Naive thymus-derived CD8-positive, alpha-beta T cell (primary cell): ENCODE measurements at regions not wholly inside any gene's neighbourhood (a gene's known extent, or its start where the extent isn't known, plus 50 kb on each side); places are given as distances from the start of the nearest gene placed in this dataset.
A peak's percentile ranks its signal among the peaks of the same experiment; 100 is the strongest.
"Not testable (repeated sequence)": the region's sequence is repeated elsewhere in the genome, so short reads cannot be mapped to it uniquely, and the experiment has no call there.

Source experiments
- ATAC-seq, 2 donors: fragments of 150-1000 bp; cut with Tn5 transposase in 1 of 2; sonication (Bioruptor Pico), chemical (Tn5 transposase) in 1 of 2; 1 replicate in 1 of 2; 2 replicates in 1 of 2; pipeline ENCODE4 v1.10.0; 2021; ENCODE audit warnings: mild to moderate bottlenecking in 2 of 2, moderate library complexity in 2 of 2
- POLR2A ChIA-PET: fragments of 350-600 bp; sonication (Branson Sonifier 250); formaldehyde crosslinking; loops from one replicate; lab custom pipeline; 2021; ENCODE audit warnings: antibody characterized with exemption; lab: Charles Lee
- DNase-seq, 10 donors: peaks; one replicate each; pipeline versions ENCODE4 v3.0.0 to v3.0.0-alpha.2; 2020 to 2022
- H3K27ac Mint-ChIP-seq, 10 donors: one replicate each; pipeline ENCODE4 v1.8.0; 2020 to 2022; ENCODE audit warnings: mild to moderate bottlenecking in 10 of 10, mixed read lengths in 10 of 10, moderate library complexity in 4 of 10, inconsistent platforms in 1 of 10
- H3K27me3 Mint-ChIP-seq, 5 donors: one replicate each; pipeline ENCODE4 v1.8.0; 2021 to 2022; ENCODE audit warnings: mixed read lengths in 5 of 5
- H3K36me3 Mint-ChIP-seq, 3 donors: one replicate each; pipeline ENCODE4 v1.8.0; 2020 to 2022; ENCODE audit warnings: mixed read lengths in 3 of 3, mild to moderate bottlenecking in 2 of 3, inconsistent platforms in 1 of 3
- H3K4me1 Mint-ChIP-seq, 4 donors: one replicate each; pipeline ENCODE4 v1.8.0; 2021 to 2022; ENCODE audit warnings: mixed read lengths in 4 of 4
- H3K4me3 Mint-ChIP-seq, 10 donors: one replicate each; pipeline ENCODE4 v1.8.0; 2020 to 2022; ENCODE audit warnings: mild to moderate bottlenecking in 10 of 10, mixed read lengths in 10 of 10, moderate library complexity in 6 of 10, inconsistent platforms in 1 of 10
- H3K9me3 Mint-ChIP-seq, 9 donors: one replicate each; pipeline ENCODE4 v1.8.0; 2020 to 2022; ENCODE audit warnings: mixed read lengths in 9 of 9, mild to moderate bottlenecking in 3 of 9, inconsistent platforms in 1 of 9, moderate library complexity in 1 of 9

DNA sequence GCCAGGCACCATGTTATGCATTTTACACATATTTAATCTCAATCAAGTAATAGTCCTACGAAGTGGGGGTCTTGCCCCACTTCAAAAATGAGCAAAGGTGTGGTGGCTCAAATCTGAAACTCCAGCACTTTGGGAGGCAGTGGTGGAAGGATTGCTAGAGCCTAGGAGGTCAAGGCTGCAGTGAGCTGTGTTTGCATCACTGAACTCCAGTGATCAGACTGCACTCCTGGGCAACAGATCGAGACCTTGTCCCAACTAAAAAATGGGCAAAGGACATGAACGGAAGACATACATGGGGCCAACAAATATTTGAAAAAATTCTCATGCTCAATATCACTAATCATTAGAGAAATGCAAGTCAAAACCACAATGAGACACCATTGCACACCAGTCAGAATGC, 116.3 kb upstream of the NBPF8 start:
- H3K4me1 Mint-ChIP-seq, H3K27me3 Mint-ChIP-seq, H3K36me3 Mint-ChIP-seq, H3K27ac Mint-ChIP-seq, ATAC-seq, DNase-seq, H3K9me3 Mint-ChIP-seq, POLR2A ChIA-PET, H3K4me3 Mint-ChIP-seq: not testable (repeated sequence)

DNA sequence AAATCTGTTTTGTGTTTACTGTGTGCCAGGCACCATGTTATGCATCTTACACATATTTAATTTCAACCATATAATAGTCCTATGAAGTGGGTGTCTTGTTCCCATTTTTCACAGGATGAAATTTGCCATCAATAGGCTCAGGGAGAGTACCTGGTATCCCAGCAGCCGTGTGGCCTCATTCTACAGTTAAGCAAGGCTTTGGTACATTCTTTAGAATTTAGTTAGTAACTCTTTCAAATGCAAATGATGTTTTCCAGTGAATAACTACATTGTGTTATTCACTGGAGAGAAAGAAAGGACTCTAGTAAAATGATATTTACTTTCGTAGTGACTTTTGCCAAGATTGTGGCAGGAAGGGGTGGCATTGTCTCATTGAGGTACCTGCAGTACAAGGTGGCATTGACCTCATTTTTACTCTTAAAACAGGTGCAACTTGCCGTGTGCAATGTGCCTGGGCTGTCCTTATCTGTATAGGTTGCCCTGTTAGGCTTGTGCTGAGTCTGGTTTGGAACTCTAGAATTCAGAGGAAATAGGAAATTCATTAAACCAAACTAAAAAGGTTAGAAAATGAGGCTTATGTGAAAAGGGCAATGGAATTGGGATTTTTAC, 117.4 kb upstream of the NBPF8 start:
- POLR2A ChIA-PET, H3K27me3 Mint-ChIP-seq, H3K4me1 Mint-ChIP-seq, H3K27ac Mint-ChIP-seq, DNase-seq, H3K36me3 Mint-ChIP-seq, H3K4me3 Mint-ChIP-seq, H3K9me3 Mint-ChIP-seq, ATAC-seq: not testable (repeated sequence)

DNA sequence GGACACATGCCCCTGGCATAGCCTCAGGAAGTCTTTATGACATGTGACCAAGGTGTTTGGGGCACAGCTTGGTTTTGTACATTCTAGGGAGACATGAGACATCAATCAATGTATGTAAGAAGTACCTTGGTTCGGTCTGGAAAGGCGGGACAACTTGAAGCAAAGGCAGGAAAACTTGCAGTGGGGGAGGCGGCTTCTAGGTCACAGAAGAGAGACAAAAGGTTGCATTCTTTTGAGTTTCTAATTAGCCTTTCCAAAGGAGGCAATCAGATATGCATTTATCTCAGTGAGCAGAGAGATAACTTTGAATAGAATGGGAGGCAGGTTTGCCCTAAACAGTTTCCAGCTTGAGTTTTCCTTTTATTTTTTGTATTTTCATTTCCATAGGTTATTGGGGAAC, 113.8 kb upstream of the SEC22B start:
- H3K27ac Mint-ChIP-seq, H3K27me3 Mint-ChIP-seq, DNase-seq, H3K4me3 Mint-ChIP-seq, ATAC-seq, H3K36me3 Mint-ChIP-seq, POLR2A ChIA-PET, H3K4me1 Mint-ChIP-seq, H3K9me3 Mint-ChIP-seq: not testable (repeated sequence)

DNA sequence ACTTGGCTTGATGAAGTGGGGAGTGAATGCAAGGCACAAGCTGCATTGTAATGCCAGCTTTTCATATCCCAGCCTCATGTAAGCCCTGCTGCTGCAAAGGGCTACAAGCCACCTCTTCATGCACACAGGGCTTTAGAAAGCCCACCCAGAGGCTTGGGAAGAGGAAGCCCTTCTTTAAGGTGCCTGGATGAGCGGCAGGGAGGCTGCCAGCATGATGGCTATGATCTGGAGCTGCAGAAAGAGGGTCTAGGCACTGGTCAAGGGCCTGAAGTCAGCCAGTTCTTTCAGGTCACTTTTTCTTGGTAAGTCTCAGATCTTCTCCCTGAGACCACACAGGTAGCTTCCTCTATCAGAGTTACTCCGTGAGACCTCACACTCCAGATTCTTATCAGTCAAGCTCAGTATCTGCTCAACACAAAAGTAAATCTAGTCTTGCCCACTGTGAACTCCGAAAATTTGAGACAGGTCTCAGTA, 113.3 kb upstream of the SEC22B start:
- H3K27ac Mint-ChIP-seq, DNase-seq, POLR2A ChIA-PET: not testable (repeated sequence)

DNA sequence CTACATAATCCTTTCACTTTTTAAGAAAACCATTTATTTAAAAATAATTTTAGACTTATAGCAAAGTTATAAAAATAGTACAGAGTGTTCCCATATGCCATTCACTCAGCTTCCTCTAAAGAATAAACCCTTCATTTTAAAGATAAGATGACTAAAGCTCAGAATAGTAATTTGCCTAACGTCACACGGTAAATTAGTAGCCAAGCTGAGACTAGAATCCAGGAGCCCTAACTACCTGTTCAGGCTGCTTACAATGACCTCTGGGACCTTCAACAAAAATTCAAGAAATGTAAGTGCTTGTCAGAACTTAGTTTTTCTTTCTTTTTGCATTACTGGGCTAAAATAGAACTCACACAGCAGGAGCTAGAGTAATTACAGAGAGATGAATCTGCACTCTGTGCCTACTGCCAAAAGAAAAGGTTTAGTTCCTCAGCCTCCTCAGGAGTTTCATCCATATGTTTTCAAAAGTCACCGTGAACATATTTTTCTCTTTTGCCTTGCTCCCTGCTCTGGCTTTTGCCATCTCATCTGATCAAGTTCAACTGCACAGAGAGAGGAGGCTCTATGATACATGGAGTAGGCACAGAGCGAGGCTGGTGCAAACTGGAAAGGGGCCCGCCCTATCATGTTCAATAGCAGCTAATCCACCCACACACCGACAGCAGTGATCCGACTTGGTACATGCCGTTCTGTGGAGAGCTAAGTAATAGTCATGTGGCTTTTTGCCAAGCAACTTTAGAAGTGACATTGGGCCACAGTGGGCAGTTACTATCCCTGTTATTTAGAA, 112.7 kb upstream of the SEC22B start:
- H3K27ac Mint-ChIP-seq, H3K27me3 Mint-ChIP-seq, H3K4me1 Mint-ChIP-seq, H3K36me3 Mint-ChIP-seq, H3K9me3 Mint-ChIP-seq, DNase-seq, POLR2A ChIA-PET, H3K4me3 Mint-ChIP-seq: not testable (repeated sequence)
- ATAC-seq, result peak; percentile 40 to 43

More for the DNA sequence above, 113.3 kb upstream of the SEC22B start:
- not testable (repeated sequence) for H3K9me3 Mint-ChIP-seq, H3K4me1 Mint-ChIP-seq, H3K36me3 Mint-ChIP-seq, H3K4me3 Mint-ChIP-seq, H3K27me3 Mint-ChIP-seq
- peak; percentile 14 to 37 for ATAC-seq

DNA sequence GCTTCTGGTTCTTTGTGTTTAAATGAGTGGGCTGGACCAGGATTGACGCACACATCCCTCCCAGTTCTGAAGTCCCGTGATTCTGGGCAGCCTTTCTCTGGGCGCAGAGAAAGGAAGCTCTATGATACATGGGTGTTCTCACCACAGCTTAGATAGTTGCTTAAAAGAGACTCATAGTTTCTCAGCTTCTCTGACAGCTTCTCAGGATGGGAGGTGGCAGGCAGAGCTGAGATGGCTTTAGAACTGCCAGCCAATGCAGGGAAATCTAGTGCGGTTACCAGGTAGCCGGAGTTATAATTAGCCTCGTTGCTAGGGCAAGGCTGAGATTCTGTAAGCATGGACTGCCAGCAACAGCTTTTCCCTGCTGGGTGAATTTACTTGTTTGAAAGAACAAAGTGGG, 111.8 kb upstream of the SEC22B start:
- H3K36me3 Mint-ChIP-seq, H3K27me3 Mint-ChIP-seq, H3K4me3 Mint-ChIP-seq, DNase-seq, H3K4me1 Mint-ChIP-seq, POLR2A ChIA-PET, H3K27ac Mint-ChIP-seq, H3K9me3 Mint-ChIP-seq: not testable (repeated sequence)
- peak; percentile 81 to 89 for ATAC-seq

DNA sequence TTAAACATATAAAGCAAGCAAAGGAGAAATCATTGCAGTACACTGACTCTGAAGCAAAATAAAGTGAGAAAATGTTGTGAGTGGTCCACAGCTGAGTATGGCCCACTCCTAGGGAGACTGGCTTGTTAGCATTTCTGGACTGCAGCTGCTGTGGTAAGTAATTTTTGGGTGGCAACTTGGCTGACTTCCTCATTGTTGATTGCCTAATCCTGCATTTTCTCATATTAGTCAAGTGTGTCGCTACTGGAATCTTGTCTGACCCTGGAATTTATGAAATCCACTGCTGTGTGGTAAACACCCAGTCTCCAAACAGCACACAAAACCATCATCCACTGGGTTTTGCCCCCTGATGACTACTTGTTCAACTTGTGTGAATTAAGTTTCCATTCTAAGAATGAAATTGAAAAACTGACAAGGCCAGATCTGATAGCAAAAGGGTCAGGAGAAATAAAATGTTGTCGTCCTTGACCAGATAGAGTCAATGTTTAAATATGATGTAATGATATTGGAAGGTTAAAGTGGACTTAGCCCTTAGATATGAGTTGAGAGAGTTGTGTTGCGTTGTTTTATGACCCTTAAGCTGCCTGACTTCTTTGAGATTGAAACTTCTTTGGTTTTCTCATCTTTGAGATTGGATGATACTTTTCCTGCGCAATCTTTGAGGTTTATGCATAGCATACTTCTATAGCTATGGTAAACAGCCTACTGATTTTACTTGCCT, 106.6 kb upstream of the SEC22B start:
- H3K36me3 Mint-ChIP-seq, POLR2A ChIA-PET, H3K9me3 Mint-ChIP-seq, H3K4me3 Mint-ChIP-seq, ATAC-seq, DNase-seq, H3K4me1 Mint-ChIP-seq, H3K27me3 Mint-ChIP-seq, H3K27ac Mint-ChIP-seq: not testable (repeated sequence)

DNA sequence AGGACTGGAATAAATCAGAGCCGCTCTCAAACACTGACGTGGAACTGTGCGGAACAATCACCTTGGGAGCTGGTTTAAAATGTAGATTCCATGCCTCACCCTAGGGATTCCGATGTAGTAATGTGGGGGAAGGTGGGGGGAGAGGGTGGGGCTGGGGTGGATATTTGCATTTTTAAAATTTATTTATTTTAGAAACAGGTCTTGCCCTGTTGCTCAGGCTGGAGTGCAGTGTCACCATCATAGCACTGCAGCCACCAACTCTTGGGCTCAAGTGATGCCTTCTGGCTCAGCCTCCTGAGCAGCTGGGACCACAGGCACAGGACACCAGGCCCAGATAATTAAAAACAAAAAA, 101.9 kb upstream of the SEC22B start:
- H3K9me3 Mint-ChIP-seq, POLR2A ChIA-PET, DNase-seq, H3K27ac Mint-ChIP-seq, H3K27me3 Mint-ChIP-seq, ATAC-seq, H3K4me1 Mint-ChIP-seq, H3K36me3 Mint-ChIP-seq, H3K4me3 Mint-ChIP-seq: not testable (repeated sequence)

DNA sequence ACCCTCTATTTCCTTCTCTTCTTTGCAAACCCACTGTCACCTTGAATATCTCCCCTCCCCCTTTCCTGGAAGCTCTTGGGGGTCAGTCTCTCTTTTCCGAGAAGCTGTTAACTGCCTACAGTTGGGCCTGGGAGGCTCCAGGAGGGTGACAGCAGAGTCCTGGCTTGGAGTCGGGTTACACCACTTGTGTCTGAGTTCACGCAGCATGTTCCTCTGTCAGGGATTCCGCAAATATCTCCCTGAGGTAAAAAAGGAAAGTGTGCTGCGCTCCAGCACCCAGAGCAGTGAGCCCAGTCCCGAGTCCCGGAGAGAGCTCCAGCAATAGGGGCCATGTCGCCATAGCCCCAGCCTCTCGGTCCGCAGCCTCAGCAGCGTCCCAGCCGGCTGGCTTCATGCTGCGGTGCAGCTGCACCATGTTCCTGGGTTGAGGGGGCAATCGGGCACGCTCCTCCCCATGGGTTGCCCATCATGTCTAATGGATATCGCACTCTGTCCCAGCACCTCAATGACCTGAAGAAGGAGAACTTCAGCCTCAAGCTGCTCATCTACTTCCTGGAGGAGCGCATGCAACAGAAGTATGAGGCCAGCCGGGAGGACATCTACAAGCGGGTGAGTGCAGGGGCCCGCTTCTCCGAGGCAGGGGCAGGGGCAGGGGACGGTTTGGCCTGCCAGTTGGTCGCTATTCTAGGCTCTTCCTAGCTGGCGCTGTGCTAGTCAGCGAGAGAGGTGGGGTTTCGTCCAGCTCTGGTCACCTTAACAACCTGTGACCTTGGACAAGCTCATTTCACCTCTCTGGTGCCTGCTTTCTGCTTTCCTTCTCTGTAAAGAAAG, 101.3 kb upstream of the SEC22B start:
- H3K27me3 Mint-ChIP-seq, POLR2A ChIA-PET, ATAC-seq, H3K36me3 Mint-ChIP-seq, H3K9me3 Mint-ChIP-seq, DNase-seq, H3K4me3 Mint-ChIP-seq, H3K27ac Mint-ChIP-seq, H3K4me1 Mint-ChIP-seq: not testable (repeated sequence)

DNA sequence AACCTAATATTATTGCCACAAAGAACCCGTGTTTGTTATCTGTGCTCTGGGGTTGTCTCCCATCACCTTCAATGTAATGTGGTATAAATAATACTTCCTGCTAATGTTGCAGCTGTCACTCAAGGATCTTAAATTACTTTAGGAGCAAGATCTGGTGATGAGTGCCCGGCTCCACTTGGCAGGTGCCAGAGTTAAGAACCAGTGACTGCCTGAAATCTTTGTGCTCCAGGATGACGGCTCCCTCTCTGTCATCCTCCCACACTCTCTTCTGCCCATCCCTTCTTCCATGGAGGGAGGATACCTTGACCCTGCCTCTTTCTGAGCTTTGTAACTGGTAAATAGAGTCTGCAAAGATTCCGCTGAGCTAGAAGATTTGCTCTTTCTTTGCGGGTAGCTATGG, 100.4 kb upstream of the SEC22B start:
- H3K27me3 Mint-ChIP-seq, H3K9me3 Mint-ChIP-seq, H3K4me1 Mint-ChIP-seq, H3K27ac Mint-ChIP-seq, H3K4me3 Mint-ChIP-seq, DNase-seq, POLR2A ChIA-PET, H3K36me3 Mint-ChIP-seq, ATAC-seq: not testable (repeated sequence)

DNA sequence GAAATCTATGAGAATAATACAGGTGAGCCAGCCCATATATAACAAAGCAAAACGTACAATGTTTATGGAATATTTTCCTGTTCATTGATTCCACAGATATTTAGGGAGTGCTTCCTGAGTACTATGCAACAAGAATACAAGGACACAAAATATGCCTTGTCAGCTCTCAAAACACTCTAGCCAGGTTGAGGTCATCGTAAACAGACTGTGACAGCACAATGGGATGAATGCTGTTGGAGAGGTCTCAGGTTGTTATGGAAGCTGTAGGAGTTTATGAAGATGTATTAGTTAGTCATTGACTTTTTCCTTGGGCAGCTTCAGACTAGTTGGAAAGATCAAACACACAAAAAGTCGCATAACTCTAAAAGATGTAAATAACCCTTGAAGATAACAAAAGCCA, 98.1 kb upstream of the SEC22B start:
- H3K36me3 Mint-ChIP-seq, H3K9me3 Mint-ChIP-seq, H3K4me1 Mint-ChIP-seq, H3K27me3 Mint-ChIP-seq, H3K4me3 Mint-ChIP-seq, DNase-seq, POLR2A ChIA-PET, ATAC-seq, H3K27ac Mint-ChIP-seq: not testable (repeated sequence)

DNA sequence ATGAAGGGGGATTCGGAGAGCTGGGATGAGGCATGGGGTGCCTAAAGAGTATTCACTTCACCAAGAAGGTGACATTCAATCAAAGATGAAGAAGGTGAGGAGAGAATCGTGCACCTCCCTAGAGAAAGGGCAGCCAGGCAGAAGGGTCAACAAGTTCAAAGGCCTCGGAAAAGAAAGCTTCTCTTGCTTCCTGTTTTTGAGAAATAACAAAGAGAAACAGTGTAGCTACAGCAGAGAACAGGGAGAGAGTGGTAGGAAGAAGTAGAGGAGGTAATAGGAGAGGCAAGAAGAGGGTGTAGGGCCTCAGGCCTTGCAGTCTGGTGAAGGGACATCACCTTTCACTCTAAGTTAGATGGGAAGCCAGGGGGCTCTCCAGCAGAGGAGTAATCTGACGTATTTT, 97.0 kb upstream of the SEC22B start:
- DNase-seq, H3K36me3 Mint-ChIP-seq, H3K4me3 Mint-ChIP-seq, H3K9me3 Mint-ChIP-seq, H3K27ac Mint-ChIP-seq, ATAC-seq, H3K27me3 Mint-ChIP-seq, H3K4me1 Mint-ChIP-seq, POLR2A ChIA-PET: not testable (repeated sequence)

DNA sequence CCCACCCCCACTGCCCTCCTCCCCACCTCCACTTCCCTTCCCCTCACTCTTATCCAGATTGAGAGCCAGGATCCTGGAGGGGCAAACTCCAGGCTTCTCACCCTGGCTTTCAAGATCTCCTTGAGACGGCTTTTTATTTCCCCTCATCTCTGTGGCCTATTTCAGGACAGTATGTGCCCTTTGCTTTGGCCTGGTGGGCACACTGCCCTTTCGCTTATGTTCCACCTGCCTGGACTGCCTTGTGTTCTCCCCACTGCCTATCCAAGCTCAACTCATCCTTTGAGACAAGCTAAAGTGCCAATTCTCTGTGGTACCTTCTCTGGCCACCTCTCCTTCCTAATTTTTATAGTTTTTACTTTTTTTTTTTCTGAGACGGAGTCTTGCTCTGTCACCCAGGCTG, 95.9 kb upstream of the SEC22B start:
- H3K27me3 Mint-ChIP-seq, POLR2A ChIA-PET, DNase-seq, H3K9me3 Mint-ChIP-seq, H3K27ac Mint-ChIP-seq, H3K4me1 Mint-ChIP-seq, H3K36me3 Mint-ChIP-seq, ATAC-seq, H3K4me3 Mint-ChIP-seq: not testable (repeated sequence)
